HepG2 (cell line): ENCODE measurements at regions not wholly inside any gene's neighbourhood (a gene's known extent, or its start where the extent isn't known, plus 50 kb on each side); places are given as distances from the start of the nearest gene placed in this dataset.
"Not testable (repeated sequence)": the region's sequence is repeated elsewhere in the genome, so short reads cannot be mapped to it uniquely, and the experiment has no call there.

Experiments used
- ATAC-seq: fragments of 200-7000 bp; cut with Tn5 transposase; 3 replicates; pipeline ENCODE4 v1.9.1; 2020; ENCODE audit warnings: mild to moderate bottlenecking, moderate library complexity
- BruUV-seq: library from RNA; stranded (reverse); fragments of 400-500 nt; replicated peaks from 2 replicates; lab custom pipeline; 2021; lab: Mats Ljungman, UMichigan
- CTCF ChIA-PET: fragments of 300-600 bp; formaldehyde crosslinking; extraction: SDS; loops from one replicate; lab custom pipeline; 2021; ENCODE audit warnings: low total read pairs, inconsistent platforms, low intra/inter-chr PET ratio; lab: Yijun Ruan, JAX
- POLR2A ChIA-PET: fragments of 350-600 bp; sonication (Branson Sonifier 250); formaldehyde crosslinking; loops from one replicate; lab custom pipeline; 2020; ENCODE audit warnings: antibody characterized with exemption, inconsistent platforms; lab: Yijun Ruan, JAX
- DNase-seq: peaks from one replicate; pipeline ENCODE4 v3.0.0-alpha.2; 2015; ENCODE audit warnings: low spot score
- FAIRE-seq: peaks from 3 replicates; lab custom pipeline; 2011; peaks lifted over from hg19 to GRCh38; lab: Jason Lieb, UNC
- H2AFZ ChIP-seq: one replicate; pipeline ENCODE4 v1.6.1; 2011; ENCODE audit warnings: low read length, inconsistent platforms
- H3K27ac ChIP-seq: fragments of 300-600 bp; 3 replicates; pipeline ENCODE4 v1.8.0; 2011; ENCODE audit warnings: mixed run types, mild to moderate bottlenecking, mixed read lengths, low read length, inconsistent platforms; ENCODE audit not compliant: insufficient read depth; ENCODE audit errors: extremely low read length
- H3K27me3 ChIP-seq, 2 experiments: fragments of 200-600 bp in 1 of 2; 2 replicates in 1 of 2; 3 replicates in 1 of 2; pipeline versions ENCODE4 v1.6.0 to v1.8.0; 2011; ENCODE audit warnings: low read length in 2 of 2, mild to moderate bottlenecking in 2 of 2, moderate library complexity in 2 of 2, inconsistent platforms in 1 of 2; ENCODE audit not compliant: insufficient read depth in 2 of 2, control insufficient read depth in 1 of 2
- H3K36me3 ChIP-seq, 2 experiments: fragments of 200-600 bp in 1 of 2; replicated peaks in 1 of 2; 2 replicates in 1 of 2; 3 replicates in 1 of 2; pipeline versions ENCODE4 v1.5.1 to v1.8.0; 2011; ENCODE audit warnings: low read length in 2 of 2, inconsistent platforms in 1 of 2; ENCODE audit not compliant: insufficient read depth in 2 of 2, control insufficient read depth in 1 of 2
- H3K4me1 ChIP-seq: 2 replicates; pipeline ENCODE4 v1.5.1; 2012; ENCODE audit warnings: low read length, inconsistent platforms; ENCODE audit not compliant: insufficient read depth
- H3K4me2 ChIP-seq: 2 replicates; pipeline ENCODE4 v1.6.0; 2011; ENCODE audit warnings: low read depth, low read length, inconsistent platforms
- H3K4me3 ChIP-seq, 3 experiments: fragments of 200-600 bp in 1 of 3; sonication (generic), shearing (Covaris generic) in 1 of 3; replicated peaks in 1 of 3; 2 replicates each; pipeline ENCODE4 v1.5.1; 2011 to 2016; ENCODE audit warnings: low read length in 3 of 3, inconsistent platforms in 2 of 3, low read depth in 2 of 3, mild to moderate bottlenecking in 2 of 3, control low read depth in 1 of 3, mixed read lengths in 1 of 3; ENCODE audit not compliant: insufficient read depth in 1 of 3
- H3K79me2 ChIP-seq: one replicate; pipeline ENCODE4 v1.6.1; 2011; ENCODE audit warnings: low read length, inconsistent platforms; ENCODE audit not compliant: insufficient read depth
- H3K9ac ChIP-seq: 2 replicates; pipeline ENCODE4 v1.6.0; 2011; ENCODE audit warnings: mild to moderate bottlenecking, low read depth, low read length, inconsistent platforms; ENCODE audit not compliant: insufficient read depth
- H3K9me3 ChIP-seq: 2 replicates; pipeline ENCODE4 v1.5.1; 2012; ENCODE audit warnings: mild to moderate bottlenecking, low read length
- H4K20me1 ChIP-seq: 2 replicates; pipeline ENCODE4 v1.6.0; 2011; ENCODE audit warnings: inconsistent platforms, mild to moderate bottlenecking, low read length, moderate library complexity; ENCODE audit not compliant: insufficient read depth
- AKAP8 ChIP-seq: sonication (generic); formaldehyde crosslinking; IDR thresholded peaks from 2 replicates; pipeline ENCODE4 v1.5.1; 2020; ENCODE audit warnings: mild to moderate bottlenecking, missing genetic modification reagents
- CENPX ChIP-seq: sonication (generic); formaldehyde crosslinking; IDR thresholded peaks from 2 replicates; pipeline ENCODE4 v1.9.0; 2021; ENCODE audit warnings: mild to moderate bottlenecking, missing genetic modification reagents, moderate library complexity
- RBAK ChIP-seq: sonication (generic); formaldehyde crosslinking; IDR thresholded peaks from 2 replicates; pipeline ENCODE4 v1.5.1; 2020; ENCODE audit warnings: mild to moderate bottlenecking, missing genetic modification reagents
- SP5 ChIP-seq: IDR thresholded peaks from 2 replicates; pipeline ENCODE4 v1.6.1; 2016; ENCODE audit warnings: low read depth, borderline replicate concordance
- STAG1 ChIP-seq: sonication (generic); formaldehyde crosslinking; IDR thresholded peaks from 2 replicates; pipeline ENCODE4 v1.4.0; 2020; ENCODE audit warnings: missing genetic modification reagents
- ZIK1 ChIP-seq: sonication (generic); formaldehyde crosslinking; IDR thresholded peaks from 2 replicates; pipeline ENCODE4 v1.5.0; 2020; ENCODE audit warnings: mild to moderate bottlenecking, low read depth, missing genetic modification reagents, borderline replicate concordance
- ZNF205 ChIP-seq: IDR thresholded peaks from 2 replicates; pipeline ENCODE4 v1.6.1; 2018; ENCODE audit warnings: missing biosample characterization, missing genetic modification reagents
- WGBS: methylation state at CpG from one replicate; pipeline ENCODE4 v1.1.6; 2017; ENCODE audit warnings: low lambda C conversion rate; 5-methylcytosine and 5-hydroxymethylcytosine counted together
- in situ Hi-C: cut with HindIII; loops from 2 replicates; pipeline ENCODE4 v1.10.0; 2017; ENCODE audit warnings: low pct_unique_long_range_greater_than_20kb; ENCODE audit not compliant: extremely low pct_ligation_motif_present
- intact Hi-C: fragments of 100-400 bp; cut with micrococcal nuclease; formaldehyde crosslinking; loops from one replicate; pipeline ENCODE4 v1.10.0; 2022; ENCODE audit not compliant: unreplicated experiment

DNA sequence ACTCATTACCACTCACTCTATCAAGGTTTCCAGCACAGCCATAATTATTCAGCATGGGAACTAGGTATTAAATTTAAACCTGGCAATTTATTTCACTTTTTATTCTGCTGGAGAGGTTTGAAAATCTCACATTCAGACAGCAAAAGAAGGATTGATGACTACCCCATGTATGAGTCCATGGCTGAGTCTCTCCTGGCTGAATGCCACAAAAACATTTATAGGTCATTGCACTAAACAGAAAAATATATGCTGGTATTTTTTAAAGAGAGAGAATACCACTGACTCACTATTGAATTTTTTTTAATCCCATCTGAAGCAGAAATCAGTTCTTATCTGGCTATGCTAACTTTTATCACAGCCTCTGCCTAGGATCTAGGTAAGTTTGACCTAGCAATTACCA is 336.3 kb downstream of the PPP1R3A start:
- Histone ChIP-seq H3K27ac (no peak overlapping the region), H3K4me2 (no peak overlapping the region), H3K9ac (no peak overlapping the region), H3K9me3 (no peaks in the 10 kb centered on the region), H2AFZ (no peak overlapping the region), H4K20me1 (no peaks in the 10 kb centered on the region), H3K79me2 (no peaks in the 10 kb centered on the region), H3K36me3 (no peaks in the 10 kb centered on the region), H3K4me3 (no peak overlapping the region), H3K27me3 (no peaks in the 10 kb centered on the region), H3K4me1 (no peaks in the 10 kb centered on the region)
- no TSS peak for BruUV-seq
- ChIA-PET POLR2A (no interaction called here), CTCF (no interaction called here)
- ATAC-seq, result no peak
- TF ChIP-seq AKAP8 (CRISPR knock-in tag) (no peak), RBAK (no peak), ZNF205 (CRISPR knock-in tag) (no peak), CENPX (no peak), STAG1 (CRISPR knock-in tag) (no peak), SP5 (CRISPR knock-in tag) (no peak), ZIK1 (CRISPR knock-in tag) (no peak)
- in situ Hi-C loops (no loop called here), intact Hi-C loops (no loop called here)
- FAIRE-seq, result no peak
- DNase-seq, result no peak

DNA sequence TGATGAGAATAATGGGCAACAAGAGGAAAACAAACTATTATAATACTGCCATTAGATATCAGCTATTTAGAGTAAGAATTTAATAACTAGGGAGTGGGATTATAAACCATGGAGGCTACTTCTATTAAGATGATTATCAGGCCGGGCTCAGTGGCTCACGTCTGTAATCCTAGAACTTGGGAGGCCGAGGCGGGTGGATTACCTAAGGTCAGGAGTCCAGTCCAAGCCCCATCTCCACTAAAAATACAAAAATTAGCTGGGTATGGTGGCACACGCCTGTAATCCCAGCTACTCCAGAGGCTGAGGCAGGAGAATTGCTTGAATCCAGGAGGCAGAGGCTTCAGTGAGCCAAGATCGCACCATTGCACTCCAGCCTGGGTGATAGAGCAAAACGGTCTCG is 355.6 kb downstream of the PPP1R3A start:
- intact Hi-C loops, BruUV-seq, H3K27ac ChIP-seq, H3K36me3 ChIP-seq, H3K4me2 ChIP-seq, ATAC-seq, H3K9me3 ChIP-seq, H4K20me1 ChIP-seq, in situ Hi-C loops, H3K79me2 ChIP-seq, H3K27me3 ChIP-seq, DNase-seq, FAIRE-seq, H3K9ac ChIP-seq, POLR2A ChIA-PET, H3K4me3 ChIP-seq, CTCF ChIA-PET, H2AFZ ChIP-seq, H3K4me1 ChIP-seq: not testable (repeated sequence)
- 4% methylated on average over 6 of the region's 8 CpGs for whole genome bisulfite sequencing
